Astrocyte (in vitro differentiated cells and primary cell): ENCODE measurements at regions not wholly inside any gene's neighbourhood (a gene's known extent, or its start where the extent isn't known, plus 50 kb on each side); places are given as distances from the start of the nearest gene placed in this dataset.

Experiments used
- DNase-seq: peaks from one replicate; pipeline ENCODE4 v3.0.0-alpha.2; 2010; ENCODE audit warnings: low read depth
- FAIRE-seq: peaks from 2 replicates; lab custom pipeline; 2011; peaks lifted over from hg19 to GRCh38; lab: Jason Lieb, UNC
- H2AFZ ChIP-seq: 2 replicates; pipeline ENCODE4 v1.6.0; 2012; ENCODE audit warnings: low read depth, low read length, inconsistent platforms
- H3K27ac ChIP-seq: 2 replicates; pipeline ENCODE4 v1.5.1; 2011; ENCODE audit warnings: low read depth, low read length, inconsistent platforms
- H3K27me3 ChIP-seq: 2 replicates; pipeline ENCODE4 v1.6.0; 2011; ENCODE audit warnings: low read length, inconsistent platforms; ENCODE audit not compliant: insufficient read depth
- H3K36me3 ChIP-seq: 2 replicates; pipeline ENCODE4 v1.5.1; 2011; ENCODE audit warnings: low read length, inconsistent platforms; ENCODE audit not compliant: insufficient read depth
- H3K4me1 ChIP-seq: 2 replicates; pipeline ENCODE4 v1.5.1; 2011; ENCODE audit warnings: low read length, inconsistent platforms; ENCODE audit not compliant: insufficient read depth
- H3K4me2 ChIP-seq: 2 replicates; pipeline ENCODE4 v1.6.0; 2012; ENCODE audit warnings: low read length, inconsistent platforms
- H3K4me3 ChIP-seq: 2 replicates; pipeline ENCODE4 v1.5.1; 2011; ENCODE audit warnings: low read depth, mild to moderate bottlenecking, low read length, inconsistent platforms; ENCODE audit not compliant: insufficient read depth
- H3K79me2 ChIP-seq: 2 replicates; pipeline ENCODE4 v1.6.0; 2012; ENCODE audit warnings: mild to moderate bottlenecking, low read length, inconsistent platforms; ENCODE audit not compliant: insufficient read depth
- H3K9ac ChIP-seq: 2 replicates; pipeline ENCODE4 v1.6.0; 2012; ENCODE audit warnings: mild to moderate bottlenecking, low read length, inconsistent platforms
- H3K9me3 ChIP-seq: 2 replicates; pipeline ENCODE4 v1.5.1; 2012; ENCODE audit warnings: low read depth, mild to moderate bottlenecking, low read length, inconsistent platforms; ENCODE audit not compliant: insufficient read depth
- H4K20me1 ChIP-seq: 2 replicates; pipeline ENCODE4 v1.6.0; 2012; ENCODE audit warnings: low read length, inconsistent platforms; ENCODE audit not compliant: insufficient read depth
- H3K27ac Mint-ChIP-seq: one replicate; pipeline ENCODE4 v1.8.0; 2021; ENCODE audit warnings: mild to moderate bottlenecking, mixed read lengths; ENCODE audit not compliant: unreplicated experiment
- H3K27me3 Mint-ChIP-seq: one replicate; pipeline ENCODE4 v1.8.0; 2021; ENCODE audit warnings: low read depth, mixed read lengths; ENCODE audit not compliant: unreplicated experiment
- H3K36me3 Mint-ChIP-seq: one replicate; pipeline ENCODE4 v1.8.0; 2021; ENCODE audit warnings: low read depth, mixed read lengths; ENCODE audit not compliant: unreplicated experiment
- H3K4me1 Mint-ChIP-seq: one replicate; pipeline ENCODE4 v1.8.0; 2021; ENCODE audit warnings: low read depth, mixed read lengths; ENCODE audit not compliant: unreplicated experiment
- H3K4me3 Mint-ChIP-seq: one replicate; pipeline ENCODE4 v1.8.0; 2021; ENCODE audit warnings: mild to moderate bottlenecking, moderate library complexity, mixed read lengths; ENCODE audit not compliant: unreplicated experiment
- H3K9me3 Mint-ChIP-seq: one replicate; pipeline ENCODE4 v1.8.0; 2021; ENCODE audit warnings: mild to moderate bottlenecking, mixed read lengths; ENCODE audit not compliant: unreplicated experiment
- EZH2 ChIP-seq: IDR thresholded peaks from 2 replicates; pipeline ENCODE4 v1.6.1; 2012; ENCODE audit warnings: mild to moderate bottlenecking, low read length, inconsistent platforms; ENCODE audit not compliant: insufficient read depth
- TF ChIP-seq, protein P1 (sequence below): IDR thresholded peaks from 2 replicates; pipeline ENCODE4 v1.5.1; 2011; ENCODE audit warnings: low read depth, mild to moderate bottlenecking, inconsistent platforms, low read length, moderate library complexity; ENCODE audit not compliant: insufficient read depth

DNA sequence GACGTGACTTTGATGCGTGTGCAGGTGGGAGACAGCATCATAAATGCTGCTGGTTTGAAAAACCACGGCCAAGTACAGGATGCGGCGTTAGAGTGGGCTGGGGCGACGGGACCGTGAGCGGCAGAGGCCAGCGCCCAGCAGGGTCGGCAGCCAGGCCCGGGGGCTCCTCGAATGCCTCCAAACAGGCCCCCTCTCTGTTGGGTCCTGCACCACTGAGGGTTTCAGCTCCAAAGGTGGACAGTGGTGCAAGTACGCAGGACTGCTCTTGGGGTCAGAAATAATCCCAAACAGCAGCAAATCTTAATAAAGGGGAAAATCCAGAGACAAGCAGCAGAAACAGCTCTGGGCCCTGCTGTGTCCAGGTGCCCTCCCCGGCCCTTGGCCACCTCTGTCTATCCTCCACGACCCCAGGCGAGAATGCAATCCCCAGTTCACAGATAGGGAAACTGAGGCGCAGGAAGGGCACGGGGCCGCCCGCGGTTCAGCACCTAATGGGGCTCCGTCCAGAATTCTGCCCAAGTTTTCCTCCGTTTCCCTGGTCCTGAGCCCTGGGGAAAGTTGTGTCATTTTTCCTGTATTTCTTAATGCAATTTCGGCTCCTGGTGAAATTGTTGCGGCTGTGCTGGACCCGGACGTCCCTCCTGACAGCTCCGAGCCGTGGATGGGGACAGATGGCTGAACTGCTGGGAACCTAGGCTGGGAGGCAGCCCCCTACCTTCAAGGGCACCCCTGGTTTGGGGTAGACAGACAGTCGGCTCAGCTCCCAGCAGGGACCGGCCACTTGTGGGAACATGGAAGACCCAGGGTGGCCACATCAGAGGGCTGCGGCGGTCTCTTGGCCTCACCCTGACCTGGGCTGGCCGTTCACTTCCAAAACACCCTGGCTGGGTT is 97.4 kb downstream of the FOXL3 start:
- TF ChIP-seq, protein P1, sequence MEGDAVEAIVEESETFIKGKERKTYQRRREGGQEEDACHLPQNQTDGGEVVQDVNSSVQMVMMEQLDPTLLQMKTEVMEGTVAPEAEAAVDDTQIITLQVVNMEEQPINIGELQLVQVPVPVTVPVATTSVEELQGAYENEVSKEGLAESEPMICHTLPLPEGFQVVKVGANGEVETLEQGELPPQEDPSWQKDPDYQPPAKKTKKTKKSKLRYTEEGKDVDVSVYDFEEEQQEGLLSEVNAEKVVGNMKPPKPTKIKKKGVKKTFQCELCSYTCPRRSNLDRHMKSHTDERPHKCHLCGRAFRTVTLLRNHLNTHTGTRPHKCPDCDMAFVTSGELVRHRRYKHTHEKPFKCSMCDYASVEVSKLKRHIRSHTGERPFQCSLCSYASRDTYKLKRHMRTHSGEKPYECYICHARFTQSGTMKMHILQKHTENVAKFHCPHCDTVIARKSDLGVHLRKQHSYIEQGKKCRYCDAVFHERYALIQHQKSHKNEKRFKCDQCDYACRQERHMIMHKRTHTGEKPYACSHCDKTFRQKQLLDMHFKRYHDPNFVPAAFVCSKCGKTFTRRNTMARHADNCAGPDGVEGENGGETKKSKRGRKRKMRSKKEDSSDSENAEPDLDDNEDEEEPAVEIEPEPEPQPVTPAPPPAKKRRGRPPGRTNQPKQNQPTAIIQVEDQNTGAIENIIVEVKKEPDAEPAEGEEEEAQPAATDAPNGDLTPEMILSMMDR: no peak
- TF ChIP-seq EZH2: no peak
- Mint-ChIP-seq H3K4me3 (no peak overlapping the region), H3K27ac (no peak overlapping the region), H3K36me3 (peaks cover 2% of the 10 kb centered on the region), H3K4me1 (no peaks in the 10 kb centered on the region), H3K9me3 (peaks cover 6% of the 10 kb centered on the region), H3K27me3 (peaks cover 35% of the 10 kb centered on the region)
- FAIRE-seq (no peak), DNase-seq (no peak)
- Histone ChIP-seq H3K9ac (no peak overlapping the region), H3K79me2 (no peaks in the 10 kb centered on the region), H3K4me1 (no peaks in the 10 kb centered on the region), H3K9me3 (no peaks in the 10 kb centered on the region), H4K20me1 (no peaks in the 10 kb centered on the region), H3K27ac (no peak overlapping the region), H3K36me3 (no peaks in the 10 kb centered on the region), H3K4me3 (no peak overlapping the region), H3K4me2 (no peak overlapping the region), H3K27me3 (peaks cover 10% of the 10 kb centered on the region), H2AFZ (no peak overlapping the region)

DNA sequence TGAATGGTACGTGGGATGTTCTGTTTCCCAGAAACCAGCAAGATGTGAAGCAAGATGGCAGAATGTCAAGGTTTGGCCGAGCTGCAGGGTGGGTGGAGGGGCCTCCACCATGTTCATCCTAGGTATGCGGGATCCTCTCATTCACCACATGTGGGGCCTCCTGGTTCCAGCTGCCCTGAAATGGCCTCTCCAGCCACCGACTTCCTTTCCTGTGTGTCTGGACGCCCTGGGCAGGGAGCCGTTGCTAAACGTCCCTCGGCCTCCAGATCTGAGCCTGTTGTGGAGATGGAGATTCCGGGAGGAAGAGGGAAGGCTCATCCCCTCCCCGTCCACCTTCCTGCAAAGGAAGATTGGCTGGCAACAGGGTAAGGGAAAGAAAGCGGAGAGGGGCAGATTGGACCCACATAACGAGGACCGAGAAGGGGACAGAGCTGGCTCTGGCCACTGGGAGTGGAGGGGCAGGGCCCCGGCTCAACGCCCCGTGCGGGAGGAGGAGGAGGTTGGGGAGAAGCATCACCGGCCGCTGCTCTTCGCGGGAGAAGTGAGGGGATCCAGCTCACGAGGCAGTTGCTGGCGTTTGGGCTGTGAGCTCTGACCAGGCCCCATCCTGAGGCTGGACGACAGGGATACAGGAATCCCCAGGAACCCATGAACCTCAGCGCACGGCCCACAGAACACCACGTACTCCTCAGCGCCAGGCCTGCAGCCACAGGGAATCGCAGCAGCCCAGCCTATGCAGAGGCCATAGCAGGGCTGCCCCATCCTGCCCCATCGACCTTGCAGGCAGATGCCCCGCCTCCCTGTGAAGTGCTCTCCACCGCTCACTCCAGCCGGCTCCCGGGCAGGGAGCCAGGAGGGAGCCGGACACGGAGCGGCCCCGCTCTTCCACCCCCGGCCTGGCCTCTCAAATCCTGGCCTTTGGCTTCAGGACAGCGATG is 98.3 kb downstream of the FOXL3 start:
- no peak for FAIRE-seq
- TF ChIP-seq EZH2: no peak
- TF ChIP-seq, protein P1: no peak
- peaks cover 3% of the 10 kb centered on the region for H3K9me3 ChIP-seq

More for the DNA sequence above, 98.3 kb downstream of the FOXL3 start:
- no peaks in the 10 kb centered on the region for H3K36me3 ChIP-seq
- Mint-ChIP-seq H3K36me3 (peaks cover 2% of the 10 kb centered on the region), H3K27me3 (peaks cover 26% of the 10 kb centered on the region), H3K27ac (no peak overlapping the region), H3K4me3 (no peak overlapping the region), H3K9me3 (peaks cover 9% of the 10 kb centered on the region), H3K4me1 (no peaks in the 10 kb centered on the region)
- no peak overlapping the region for H2AFZ ChIP-seq
- no peak for DNase-seq
- H3K79me2 ChIP-seq: no peaks in the 10 kb centered on the region
- H3K4me1 ChIP-seq: no peaks in the 10 kb centered on the region
- H3K27ac ChIP-seq: no peak overlapping the region
- H3K4me2 ChIP-seq: no peak overlapping the region
- H3K27me3 ChIP-seq: peaks cover 7% of the 10 kb centered on the region
- H3K9ac ChIP-seq: no peak overlapping the region
- H3K4me3 ChIP-seq: no peak overlapping the region
- H4K20me1 ChIP-seq: no peaks in the 10 kb centered on the region
